OCI-LY3 (cell line): ENCODE measurements at regions not wholly inside any gene's neighbourhood (a gene's known extent, or its start where the extent isn't known, plus 50 kb on each side); places are given as distances from the start of the nearest gene placed in this dataset.

Source experiments
- H2AFZ ChIP-seq: fragments of 200-600, 300-600 bp; shearing (Covaris generic); 2 replicates; pipeline ENCODE4 v1.6.0; 2014; ENCODE audit warnings: antibody characterized with exemption, low read depth, low read length
- H3K27ac ChIP-seq: fragments of 200-600, 300-600 bp; sonication (generic); 2 replicates; pipeline ENCODE4 v1.5.1; 2014; ENCODE audit warnings: mild to moderate bottlenecking, low read length, moderate library complexity, mixed read lengths
- H3K27me3 ChIP-seq: fragments of 200-600, 300-600 bp; sonication (generic); 2 replicates; pipeline ENCODE4 v1.6.1; 2014; ENCODE audit warnings: low read depth, low read length, mixed read lengths
- H3K36me3 ChIP-seq: fragments of 200-600, 300-600 bp; sonication (generic); replicated peaks from 2 replicates; pipeline ENCODE3; 2014; ENCODE audit warnings: low read depth, low read length, mixed read lengths
- H3K4me1 ChIP-seq: fragments of 300-600, 200-600 bp; sonication (generic); 2 replicates; pipeline ENCODE4 v1.6.1; 2014; ENCODE audit warnings: low read length, mixed read lengths
- H3K4me2 ChIP-seq: fragments of 200-600, 300-600 bp; sonication (generic); 2 replicates; pipeline ENCODE4 v1.6.1; 2014; ENCODE audit warnings: low read length, mixed read lengths
- H3K4me3 ChIP-seq: fragments of 300-600, 200-600 bp; sonication (generic); 2 replicates; pipeline ENCODE4 v1.5.1; 2014; ENCODE audit warnings: antibody characterized with exemption, mild to moderate bottlenecking, low read length, moderate library complexity
- H3K79me2 ChIP-seq: fragments of 300-600, 200-600 bp; shearing (Covaris generic); 2 replicates; pipeline ENCODE4 v1.6.1; 2014; ENCODE audit warnings: mild to moderate bottlenecking, low read length, mixed read lengths
- H3K9ac ChIP-seq: fragments of 300-600, 200-600 bp; shearing (Covaris generic); 2 replicates; pipeline ENCODE4 v1.6.0; 2014; ENCODE audit warnings: mild to moderate bottlenecking, low read length, moderate library complexity
- H3K9me3 ChIP-seq: fragments of 200-600, 300-600 bp; shearing (Covaris generic); 2 replicates; pipeline ENCODE4 v1.6.1; 2014; ENCODE audit warnings: low read length, mixed read lengths; ENCODE audit not compliant: insufficient read depth
- H4K20me1 ChIP-seq: fragments of 200-600, 300-600 bp; sonication (generic); 2 replicates; pipeline ENCODE4 v1.6.1; 2016; ENCODE audit warnings: low read length, mixed read lengths; ENCODE audit not compliant: insufficient read depth
- CTCF ChIP-seq: fragments of 200-600, 300-600 bp; sonication (generic); IDR thresholded peaks from 2 replicates; pipeline ENCODE4 v1.5.1; 2014; ENCODE audit warnings: antibody characterized with exemption, low read length, low read depth
- EZH2phosphoT487 ChIP-seq: fragments of 200-600 bp; shearing (Covaris generic); IDR thresholded peaks from 2 replicates; pipeline ENCODE4 v1.6.1; 2018; ENCODE audit warnings: antibody characterized with exemption, mixed run types, low read depth

GRCh38 chr18:10210057-10210633 lies 244.3 kb upstream of the APCDD1 start:
- peaks cover 9% of the 10 kb centered on the region for H3K4me1 ChIP-seq
- no peaks in the 10 kb centered on the region; the same call in 1 of the 2 replicates for H3K27me3 ChIP-seq
- no peaks in the 10 kb centered on the region for H3K36me3 ChIP-seq
- no peak overlapping the region for H3K4me3 ChIP-seq
- no peak overlapping the region for H3K9ac ChIP-seq
- TF ChIP-seq EZH2phosphoT487 (no peak), CTCF (no peak)
- H3K9me3 ChIP-seq: no peaks in the 10 kb centered on the region
- no peaks in the 10 kb centered on the region for H3K79me2 ChIP-seq
- no peak overlapping the region for H2AFZ ChIP-seq
- no peaks in the 10 kb centered on the region for H4K20me1 ChIP-seq
- no peak overlapping the region for H3K27ac ChIP-seq
- no peak overlapping the region for H3K4me2 ChIP-seq

GRCh38 chr18:10213526-10213925 lies 240.9 kb upstream of the APCDD1 start:
- Histone ChIP-seq H3K36me3 (no peaks in the 10 kb centered on the region), H3K9ac (no peak overlapping the region), H3K27me3 (no peaks in the 10 kb centered on the region), H2AFZ (0 out of 2 replicates have a peak overlapping the region, but pooled peaks have one; percentile 15), H3K4me2 (peak overlapping the region; percentile 13; the same call in 1 of the 2 replicates), H3K4me1 (peaks cover 9% of the 10 kb centered on the region), H3K9me3 (no peaks in the 10 kb centered on the region), H3K4me3 (no peak overlapping the region), H4K20me1 (no peaks in the 10 kb centered on the region), H3K79me2 (no peaks in the 10 kb centered on the region), H3K27ac (no peak overlapping the region)
- TF ChIP-seq CTCF (no peak), EZH2phosphoT487 (no peak)

GRCh38 chr18:10215446-10215845 lies 239.0 kb upstream of the APCDD1 start:
- H3K36me3 ChIP-seq: no peaks in the 10 kb centered on the region
- no peak overlapping the region for H3K4me2 ChIP-seq
- H2AFZ ChIP-seq: no peak overlapping the region
- H3K4me3 ChIP-seq: no peak overlapping the region
- H3K9ac ChIP-seq: no peak overlapping the region
- H3K27me3 ChIP-seq: no peaks in the 10 kb centered on the region
- no peaks in the 10 kb centered on the region for H3K79me2 ChIP-seq
- H4K20me1 ChIP-seq: no peaks in the 10 kb centered on the region
- TF ChIP-seq EZH2phosphoT487 (no peak), CTCF (no peak)
- no peaks in the 10 kb centered on the region for H3K9me3 ChIP-seq
- H3K27ac ChIP-seq: no peak overlapping the region
- H3K4me1 ChIP-seq: peaks cover 9% of the 10 kb centered on the region

DNA sequence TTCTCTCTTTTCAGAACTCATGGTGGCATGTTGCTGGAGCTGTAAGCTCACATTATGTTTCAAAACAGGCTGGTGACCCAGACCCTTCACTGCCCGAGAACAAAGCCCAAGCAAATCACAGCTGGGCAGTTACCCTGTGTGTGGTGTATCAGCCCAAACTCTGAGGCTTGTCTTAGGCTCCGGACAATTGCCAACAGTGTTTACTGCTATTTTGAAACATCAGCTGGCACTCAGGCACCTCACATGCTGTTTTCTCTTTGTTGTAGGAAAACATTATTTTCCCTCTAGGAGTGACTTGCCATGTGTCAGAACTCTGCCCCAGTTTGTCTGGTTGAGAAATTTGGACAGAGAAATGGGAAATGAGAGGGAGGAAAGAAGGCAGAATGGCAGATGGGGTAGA lies 237.6 kb upstream of the APCDD1 start:
- Histone ChIP-seq H3K36me3 (no peaks in the 10 kb centered on the region), H3K4me1 (peaks cover 9% of the 10 kb centered on the region), H3K79me2 (no peaks in the 10 kb centered on the region), H3K9me3 (no peaks in the 10 kb centered on the region), H3K27me3 (no peaks in the 10 kb centered on the region), H2AFZ (no peak overlapping the region), H3K27ac (no peak overlapping the region), H3K4me2 (no peak overlapping the region), H3K9ac (no peak overlapping the region), H3K4me3 (no peak overlapping the region), H4K20me1 (no peaks in the 10 kb centered on the region)
- TF ChIP-seq CTCF (no peak), EZH2phosphoT487 (no peak)
